ELF-1 (cell line): ENCODE measurements at regions not wholly inside any gene's neighbourhood (a gene's known extent, or its start where the extent isn't known, plus 50 kb on each side); places are given as distances from the start of the nearest gene placed in this dataset.

Source experiments
- DNase-seq: peaks from one replicate; pipeline ENCODE4 v3.0.0-alpha.2; 2016; ENCODE audit warnings: low read depth, low spot score

DNA sequence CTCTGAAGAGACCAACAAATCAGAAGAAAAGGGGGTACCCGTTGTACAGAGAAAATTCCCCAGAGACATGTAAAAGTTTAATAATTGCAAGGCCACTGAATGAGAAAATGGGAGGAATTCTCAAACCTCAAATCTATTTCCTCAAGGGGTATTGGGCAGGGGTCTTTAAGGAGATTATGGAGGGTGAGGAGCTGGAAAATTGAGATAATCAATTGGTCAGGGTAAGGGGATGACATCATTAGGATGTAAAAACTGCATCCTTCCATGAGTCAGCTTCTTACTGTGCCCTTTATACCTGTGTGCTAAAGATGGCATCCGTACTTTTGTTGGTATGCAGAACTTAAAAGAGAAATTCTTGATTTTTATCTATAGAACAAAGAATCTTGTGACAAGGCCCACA is 641.5 kb downstream of the LRFN5 start:
- no peak for DNase-seq

DNA sequence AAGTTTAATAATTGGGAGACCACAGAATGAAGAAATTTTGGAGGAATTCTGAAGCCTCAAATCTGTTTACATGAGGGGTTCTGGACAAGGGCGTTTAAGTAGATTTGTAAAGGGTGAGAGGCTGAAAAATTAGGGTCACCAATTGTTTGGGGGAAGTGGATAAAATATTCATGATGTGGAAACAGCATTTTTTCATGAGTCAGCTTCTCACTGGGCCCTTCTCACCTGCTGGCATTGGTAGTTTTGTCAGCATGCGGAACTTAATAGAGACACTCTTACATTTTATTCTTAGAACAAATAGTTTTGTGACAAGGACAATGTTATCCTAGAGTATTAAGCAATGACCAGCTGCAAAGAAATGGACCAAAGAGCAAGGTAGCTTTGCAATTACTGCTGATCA is 634.4 kb downstream of the LRFN5 start:
- no peak for DNase-seq

DNA sequence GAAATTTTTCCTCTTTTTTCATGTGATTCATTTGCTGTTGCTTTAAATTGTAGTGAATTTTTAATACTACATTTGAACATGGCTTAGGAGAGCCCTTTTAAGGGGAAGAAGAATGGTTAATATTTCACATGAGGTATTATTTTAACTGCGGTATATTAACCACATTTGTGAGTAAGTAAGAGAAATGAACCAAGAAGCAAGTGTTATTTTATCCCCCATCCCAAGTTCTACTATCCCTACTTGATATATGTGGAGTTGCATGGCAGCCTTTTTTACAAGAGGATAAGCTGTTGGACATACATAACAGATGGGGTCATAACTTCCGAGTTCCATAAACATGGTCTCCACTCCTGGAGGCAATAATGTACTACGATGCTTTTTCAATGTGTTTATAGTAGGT is 623.3 kb downstream of the LRFN5 start:
- DNase-seq: no peak

DNA sequence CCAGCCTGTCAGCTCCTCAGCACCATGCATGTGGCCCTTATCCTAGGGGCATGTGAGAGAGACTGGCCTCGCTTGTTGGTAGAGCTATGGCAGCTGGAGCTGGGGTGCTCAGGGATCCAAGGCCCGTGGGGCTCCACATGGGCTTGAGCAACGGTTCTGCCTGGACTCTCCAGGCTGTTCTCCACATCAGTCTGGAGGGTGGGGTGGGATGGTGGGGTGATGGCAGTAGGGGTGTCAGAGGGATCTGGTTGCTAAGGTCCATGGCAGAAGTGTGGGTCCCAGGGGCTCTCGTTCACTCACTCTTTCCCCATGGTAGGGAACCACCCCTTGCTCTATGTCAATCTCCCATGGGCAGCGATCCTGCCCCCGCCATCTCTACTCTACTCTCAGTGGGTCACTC is 622.6 kb downstream of the LRFN5 start:
- no peak for DNase-seq

DNA sequence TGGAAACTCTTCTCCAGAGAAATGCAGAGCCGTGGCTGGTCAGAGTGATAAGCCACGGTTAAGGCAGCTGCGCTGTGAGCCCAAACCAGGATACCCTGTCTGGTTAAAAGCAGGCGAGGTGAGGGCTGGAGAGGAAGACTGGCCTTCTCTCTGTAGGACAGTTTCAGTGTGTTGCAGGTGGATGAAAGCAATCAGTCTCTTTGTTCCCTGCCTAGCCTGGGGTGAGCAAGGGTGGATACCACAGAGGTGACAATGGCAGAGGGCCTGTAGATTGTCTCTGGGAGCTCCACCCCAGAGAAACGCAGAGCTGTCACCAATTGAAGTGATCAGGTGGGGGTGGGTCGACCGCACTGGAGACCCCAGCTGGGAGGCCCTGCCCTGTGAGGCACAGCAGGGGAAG is 621.9 kb downstream of the LRFN5 start:
- peak; percentile 65 for DNase-seq

DNA sequence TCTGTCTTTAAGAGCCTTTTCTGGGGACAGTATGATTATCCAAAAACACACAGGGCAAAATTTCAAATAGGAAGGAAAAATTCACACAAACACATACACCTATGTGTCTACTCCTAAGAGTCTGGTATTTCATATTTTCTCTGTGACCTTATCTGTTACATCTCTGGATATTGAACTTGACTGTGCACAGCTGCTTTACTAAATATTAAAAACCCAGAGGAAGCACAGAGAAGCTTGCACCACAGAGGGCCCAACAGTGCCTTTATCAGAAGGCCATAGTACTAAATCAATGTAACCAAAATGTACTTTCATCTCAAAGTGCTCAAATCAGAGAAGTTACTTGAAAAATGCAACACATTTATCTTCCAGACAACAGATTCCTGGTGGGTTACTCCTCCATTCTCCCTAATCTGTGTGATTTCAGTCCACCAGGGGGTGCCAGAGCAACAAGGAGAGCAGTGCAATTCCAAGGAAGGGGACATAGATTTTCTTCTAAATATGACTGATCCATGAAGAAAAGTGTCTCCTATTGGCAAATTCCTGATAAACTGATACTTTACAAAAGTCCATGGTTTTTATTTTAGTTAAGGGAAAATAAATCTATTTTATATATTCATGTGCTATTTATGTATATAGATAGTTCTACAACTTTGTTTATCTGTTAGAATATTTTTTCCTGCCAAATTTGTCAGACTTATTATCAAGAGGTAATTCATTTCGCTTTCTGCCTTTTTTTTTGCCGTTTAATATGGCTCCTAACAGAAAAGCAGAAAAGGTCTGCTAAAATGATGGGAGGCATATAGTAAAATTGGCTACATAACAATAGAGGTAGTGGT is 617.6 kb downstream of the LRFN5 start:
- DNase-seq: peak; percentile 40

DNA sequence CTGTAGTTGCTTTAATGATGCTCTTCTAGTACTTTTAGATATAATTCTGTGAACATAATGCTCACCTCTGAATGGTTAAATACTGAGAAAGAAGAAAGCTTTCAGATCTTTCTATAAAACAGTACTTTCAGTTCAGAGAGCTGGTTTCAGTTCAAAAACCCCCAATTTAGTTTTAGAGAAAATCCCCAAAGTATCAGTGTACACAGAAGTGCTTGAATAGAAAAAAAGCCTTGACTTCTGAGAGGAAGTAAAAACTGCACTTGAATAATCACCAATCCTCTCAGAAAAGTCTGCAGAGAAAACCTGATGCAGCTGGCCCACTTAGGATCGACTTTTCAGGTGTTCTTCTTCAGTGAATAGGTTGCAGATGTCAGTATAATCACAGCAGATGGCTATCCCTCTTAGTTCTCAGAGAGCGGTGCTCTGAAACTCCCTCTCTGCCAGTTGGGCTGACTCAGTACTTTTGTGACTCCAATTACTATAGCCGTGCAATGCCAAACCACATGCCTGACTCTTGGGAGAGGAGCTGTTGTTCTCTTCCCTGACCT is 616.3 kb downstream of the LRFN5 start:
- DNase-seq: peak; percentile 16

DNA sequence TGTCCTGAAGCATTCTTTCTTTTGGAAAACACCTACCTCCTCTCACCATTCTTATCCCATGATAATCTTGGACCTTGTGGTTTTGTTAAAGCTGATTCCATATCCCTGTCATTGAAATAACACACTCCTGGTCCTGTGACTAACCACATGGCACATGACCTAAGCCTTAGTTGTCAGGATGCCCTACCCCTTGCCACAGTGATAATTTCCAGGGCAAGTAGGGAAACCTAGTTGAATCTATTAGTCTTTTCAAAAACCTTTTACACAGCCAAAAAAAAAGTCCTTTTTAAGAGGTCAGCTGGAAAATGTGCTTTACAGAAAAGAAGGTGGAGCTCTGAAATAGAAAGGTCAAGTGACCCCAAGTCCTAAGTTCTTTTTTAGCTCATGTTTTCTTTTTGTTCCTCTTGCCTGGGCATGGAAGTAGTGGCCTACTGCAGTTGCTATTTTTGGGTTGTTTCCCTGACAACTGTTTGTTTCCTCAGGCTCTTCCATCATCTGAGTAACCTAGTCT is 608.4 kb downstream of the LRFN5 start:
- no peak for DNase-seq

DNA sequence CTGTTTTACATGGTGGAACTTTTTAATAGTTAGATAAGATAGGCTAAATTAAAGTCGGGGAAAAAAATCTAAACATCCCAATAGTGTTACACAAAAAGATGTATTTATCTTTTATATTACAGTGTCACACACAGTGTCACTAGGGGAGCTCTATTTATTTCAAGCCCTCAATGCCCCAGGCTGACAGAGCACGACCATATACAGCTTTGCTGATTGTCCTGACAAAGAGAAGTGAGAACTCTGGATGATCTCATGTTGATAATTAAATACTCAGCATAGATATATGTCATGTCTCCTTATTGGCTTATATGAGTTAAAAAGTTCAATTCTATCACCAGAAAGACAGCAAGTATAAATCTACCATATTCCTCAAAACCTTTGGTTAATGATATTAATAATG is 594.3 kb downstream of the LRFN5 start:
- DNase-seq: no peak

DNA sequence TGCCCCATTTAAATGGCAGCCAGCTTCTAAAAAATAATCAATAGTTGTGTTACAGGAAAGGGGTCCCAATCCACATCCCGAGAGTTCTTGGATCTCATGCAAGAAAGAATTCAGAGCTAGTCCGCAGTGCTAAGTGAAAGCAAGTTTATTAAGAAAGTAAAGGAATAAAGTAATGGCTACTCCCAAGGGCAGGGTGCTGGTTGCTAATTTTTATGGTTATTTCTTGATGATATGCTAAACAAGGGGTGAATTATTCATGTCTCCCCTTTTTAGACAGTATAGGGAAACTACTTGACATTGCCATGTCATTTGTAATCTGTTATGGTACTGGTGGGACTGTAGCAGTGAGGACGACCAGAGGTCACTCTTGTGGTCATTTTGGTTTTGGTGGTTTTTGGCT is 591.3 kb downstream of the LRFN5 start:
- no peak for DNase-seq

DNA sequence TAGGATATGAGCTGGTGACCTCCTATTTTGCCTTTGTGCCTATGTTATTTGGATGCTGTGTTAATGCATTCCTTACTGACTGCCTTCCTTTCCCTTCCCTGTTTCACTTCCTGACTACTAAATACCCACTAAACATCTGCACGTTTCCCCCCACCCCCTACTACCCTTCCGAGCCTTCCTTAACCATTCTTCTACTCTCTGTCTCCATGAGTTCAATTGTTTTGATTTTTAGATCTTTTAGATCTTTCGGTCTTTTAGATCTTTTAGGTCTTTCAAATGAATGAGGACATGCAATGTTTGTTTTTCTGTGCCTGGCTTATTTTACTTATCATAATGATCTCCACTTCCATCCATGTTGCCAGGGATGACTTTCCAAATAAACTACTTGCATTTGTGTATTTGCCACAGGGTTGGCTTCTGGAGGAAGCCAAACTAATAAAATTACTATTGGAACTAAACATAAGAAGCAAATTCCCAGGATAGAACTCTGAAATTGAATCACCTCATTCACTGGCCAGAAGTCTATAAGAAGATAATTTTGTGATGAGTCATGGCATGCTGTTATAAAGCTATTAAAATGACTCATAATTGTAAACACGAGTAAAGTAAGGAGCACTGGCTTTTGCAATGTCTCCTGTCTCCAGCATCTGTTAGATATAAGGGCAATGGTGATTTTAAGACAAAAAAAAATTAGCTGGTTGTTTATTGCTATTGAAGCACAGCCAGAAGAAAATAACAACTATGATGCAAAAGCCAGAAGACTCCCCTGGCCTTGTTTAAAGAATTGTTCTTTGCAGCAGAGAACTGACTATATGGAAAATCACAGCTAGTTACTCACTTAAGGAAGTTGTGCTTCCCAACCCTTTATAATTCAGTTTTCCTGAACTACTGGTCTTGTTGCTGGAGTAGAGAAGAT is 586.3 kb downstream of the LRFN5 start:
- DNase-seq: no peak

DNA sequence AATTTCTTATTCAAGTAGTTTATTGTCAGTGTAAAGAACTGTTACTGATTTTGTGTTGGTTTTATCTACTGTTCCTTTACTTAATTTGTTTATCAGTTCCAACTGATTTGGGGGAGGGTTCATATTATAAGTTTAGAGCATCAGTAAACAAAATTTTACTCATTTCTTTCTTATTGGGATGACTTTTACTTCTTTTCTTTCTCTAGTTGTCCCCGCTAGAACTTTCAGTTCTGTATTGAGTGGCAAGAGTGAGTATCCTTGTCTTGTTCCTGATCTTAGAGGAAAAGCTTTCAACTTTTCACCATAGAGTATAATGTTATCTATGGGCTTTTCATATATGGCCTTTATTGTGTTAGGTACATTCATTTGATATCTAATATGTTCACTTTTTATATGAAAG is 584.1 kb downstream of the LRFN5 start:
- no peak for DNase-seq

DNA sequence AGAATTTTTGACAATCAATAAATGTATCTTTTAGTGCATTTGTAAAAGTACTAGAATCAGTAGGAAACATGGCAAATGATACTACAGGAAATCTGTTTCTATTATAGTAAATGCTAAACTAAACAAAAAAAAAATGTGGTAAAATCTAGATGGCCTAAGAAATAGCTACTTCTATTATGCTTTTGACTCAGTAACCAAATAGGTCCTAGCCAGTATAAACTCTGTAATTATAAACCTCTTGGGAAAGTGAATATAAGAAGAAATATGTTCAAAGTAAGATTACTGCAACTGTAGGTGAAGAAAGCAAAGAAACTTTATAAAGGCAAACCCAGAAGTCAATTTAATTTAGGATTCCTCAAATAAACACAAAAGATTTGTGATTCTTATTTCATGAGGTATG is 581.2 kb downstream of the LRFN5 start:
- no peak for DNase-seq

DNA sequence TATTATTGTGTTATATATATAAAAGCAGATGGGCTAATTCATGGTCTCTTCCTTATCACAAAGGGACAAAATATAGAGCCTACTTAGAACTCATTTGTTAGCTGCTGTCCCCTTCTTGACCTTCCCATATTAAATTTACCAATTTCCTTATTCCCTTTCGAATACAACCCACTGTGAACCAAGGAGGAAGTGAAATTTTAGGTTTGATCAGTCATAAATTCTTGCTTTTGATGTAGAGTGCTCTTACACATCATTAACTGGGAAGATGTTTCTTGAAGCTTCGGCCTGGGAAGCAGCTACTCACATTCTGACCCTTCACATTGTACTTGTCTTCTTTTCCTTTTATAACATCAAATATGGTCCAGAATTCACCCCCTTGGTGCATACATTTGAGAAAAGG is 579.0 kb downstream of the LRFN5 start:
- DNase-seq: no peak

DNA sequence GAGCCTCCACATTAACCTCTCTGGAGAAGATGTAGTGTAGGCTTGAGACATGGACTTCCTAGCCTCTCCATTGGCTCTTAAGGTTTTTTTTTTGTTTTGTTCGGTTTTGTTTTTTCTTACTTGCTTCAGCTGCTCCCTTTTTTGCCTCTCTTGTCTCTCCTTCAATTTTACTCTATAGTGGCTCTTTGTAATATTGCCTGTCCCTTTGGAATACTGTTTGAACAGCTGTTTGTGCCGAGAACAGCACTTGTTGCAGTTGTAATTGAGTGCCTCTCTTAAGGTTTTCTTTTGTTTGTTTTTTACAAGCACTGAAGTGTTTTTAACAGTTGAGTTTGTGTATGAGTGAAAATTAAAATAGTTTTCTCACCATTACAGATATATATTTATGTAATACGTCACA is 567.7 kb downstream of the LRFN5 start:
- DNase-seq: no peak

DNA sequence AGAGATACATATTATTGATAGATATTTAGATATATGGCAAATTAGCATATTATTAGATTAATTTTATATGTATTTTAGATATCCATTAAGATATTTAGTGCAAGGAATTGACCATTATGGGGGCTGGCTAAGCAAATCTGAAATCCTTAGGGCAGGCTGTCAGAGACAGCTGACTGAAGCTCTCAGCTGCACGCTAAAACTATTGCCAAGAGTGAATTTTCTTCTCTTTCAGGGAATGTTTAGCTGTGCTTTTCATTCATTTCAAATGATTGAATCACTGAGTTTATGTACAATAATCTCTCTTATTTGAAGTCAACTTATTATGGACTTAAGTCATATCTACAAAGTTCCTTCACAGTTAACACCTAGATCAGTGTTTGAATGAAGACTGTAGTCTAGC is 566.5 kb downstream of the LRFN5 start:
- DNase-seq: no peak

DNA sequence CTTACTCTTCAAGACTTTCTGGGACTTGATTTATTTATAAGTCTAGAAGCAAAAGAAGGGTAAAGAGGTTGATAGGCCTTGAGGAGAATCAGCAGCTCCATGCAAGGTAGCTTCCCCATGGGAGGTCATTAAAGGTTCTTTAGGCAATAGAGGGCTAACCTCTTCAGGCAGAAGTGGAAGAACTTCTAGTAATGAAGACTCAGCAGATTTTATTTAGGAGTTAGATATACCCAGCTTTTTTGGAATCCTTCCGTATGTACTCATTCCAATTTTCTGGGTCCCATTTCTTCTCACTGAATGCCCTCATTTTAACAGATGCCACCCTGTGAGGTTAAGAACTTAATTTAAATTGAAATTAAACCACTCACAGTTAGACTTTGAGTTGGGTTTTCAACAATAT is 565.6 kb downstream of the LRFN5 start:
- DNase-seq: no peak

DNA sequence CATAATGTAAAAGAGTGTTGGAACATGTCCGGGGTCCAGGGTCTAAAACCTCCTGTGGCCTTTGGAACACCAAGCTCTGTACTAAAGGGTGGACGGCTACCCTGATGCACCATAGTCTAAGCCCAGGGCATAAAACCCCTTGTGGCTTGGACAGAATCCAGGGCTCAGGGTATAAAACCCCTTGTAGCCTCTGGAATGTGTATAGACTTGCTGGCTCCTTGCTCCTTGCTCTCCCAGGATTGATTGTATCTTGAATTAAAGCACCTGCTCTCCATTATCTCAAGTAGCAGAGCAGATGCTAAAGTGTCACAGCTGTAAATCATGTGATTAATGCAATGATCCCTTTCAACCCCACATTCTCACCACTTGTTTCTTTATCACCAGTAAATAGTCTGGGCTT is 556.5 kb downstream of the LRFN5 start:
- DNase-seq: no peak

DNA sequence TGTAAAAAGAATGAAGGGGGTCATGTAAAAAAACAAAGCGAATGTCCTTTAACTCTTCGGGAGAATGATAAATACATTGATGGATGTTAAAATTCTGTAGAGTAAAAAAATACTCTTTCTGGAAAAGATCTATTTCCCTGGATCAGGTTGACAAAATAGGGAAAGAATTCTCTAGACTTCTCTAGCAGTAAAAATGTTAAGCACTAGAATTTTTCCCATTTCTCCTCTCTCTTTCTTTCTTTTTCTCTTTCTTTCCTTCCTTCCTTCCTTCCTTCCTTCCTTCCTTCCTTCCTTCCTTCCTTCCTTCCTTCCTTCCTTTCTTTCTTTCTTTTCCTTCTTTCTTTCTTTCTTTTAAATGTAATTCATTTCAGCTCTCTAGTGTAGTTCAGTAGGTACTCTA is 552.5 kb downstream of the LRFN5 start:
- no peak for DNase-seq

DNA sequence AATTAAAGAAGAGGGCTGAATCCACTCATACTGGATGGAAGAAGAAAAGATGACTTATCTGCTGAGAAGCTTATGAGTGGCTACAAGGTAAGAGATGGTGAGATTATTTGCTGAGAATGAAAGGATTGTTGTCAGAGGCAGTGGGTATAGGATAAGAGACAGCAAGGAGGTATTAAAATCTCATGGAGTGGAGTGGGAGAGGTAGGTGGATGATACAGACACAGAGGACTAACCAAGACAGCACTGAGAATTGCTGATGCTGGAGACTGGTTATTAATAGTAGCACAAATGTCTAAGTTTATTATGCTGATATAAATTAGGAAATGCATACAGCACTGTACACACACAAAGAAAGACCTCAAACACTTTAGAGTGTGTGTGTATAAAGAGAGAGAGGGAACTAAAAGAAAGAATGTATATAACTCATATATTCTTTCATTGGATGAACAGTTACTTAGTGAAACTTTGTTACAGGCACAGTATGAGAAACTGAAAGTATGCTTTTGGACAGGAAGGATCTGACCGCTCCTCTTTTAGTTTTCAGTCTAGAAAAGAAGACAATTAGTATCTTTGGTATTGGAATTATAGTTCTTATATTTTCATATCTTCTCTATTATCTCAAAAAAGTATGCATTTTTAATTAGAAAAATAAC is 543.1 kb downstream of the LRFN5 start:
- DNase-seq: no peak

DNA sequence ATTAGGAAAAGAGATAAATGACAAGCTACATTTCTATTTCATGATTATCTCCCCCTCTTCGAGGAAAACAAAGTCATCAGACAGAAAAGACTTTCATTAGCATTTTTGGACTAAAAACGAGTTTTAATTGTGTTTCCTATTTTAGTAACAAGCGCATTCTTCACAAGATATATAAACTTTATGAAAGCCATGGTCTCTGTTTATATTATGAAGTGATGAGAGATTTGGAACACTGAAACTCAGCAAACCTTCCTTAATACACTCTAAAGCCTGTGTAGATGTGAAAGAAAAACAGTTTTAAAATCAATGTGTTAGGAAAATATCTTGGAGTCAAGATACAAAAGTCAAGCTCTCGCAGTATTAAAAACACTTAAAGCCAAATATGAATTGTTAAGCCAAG is 539.1 kb downstream of the LRFN5 start:
- no peak for DNase-seq

DNA sequence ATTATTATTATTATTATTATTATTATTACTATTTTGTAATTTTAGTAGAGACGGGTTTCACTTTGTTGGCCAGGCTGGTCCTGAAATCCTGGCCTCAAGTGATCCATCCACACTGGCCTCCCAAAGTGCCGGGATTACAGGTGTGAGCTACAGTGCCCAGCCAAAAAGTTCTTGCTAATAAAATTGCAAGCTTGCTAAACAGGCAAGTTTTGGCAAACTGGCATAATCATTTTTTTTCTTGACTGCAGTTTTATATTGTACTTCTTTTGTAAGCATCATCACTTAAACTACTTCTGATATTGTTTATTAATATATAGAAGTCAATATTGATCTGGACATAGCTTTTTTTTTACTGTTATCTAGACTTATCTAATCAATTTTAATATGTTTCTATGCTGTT is 536.4 kb downstream of the LRFN5 start:
- no peak for DNase-seq
